ENCODE measurements at regions not wholly inside any gene's neighbourhood (a gene's known extent, or its start where the extent isn't known, plus 50 kb on each side); places are given as distances from the start of the nearest gene placed in this dataset.

DNA sequence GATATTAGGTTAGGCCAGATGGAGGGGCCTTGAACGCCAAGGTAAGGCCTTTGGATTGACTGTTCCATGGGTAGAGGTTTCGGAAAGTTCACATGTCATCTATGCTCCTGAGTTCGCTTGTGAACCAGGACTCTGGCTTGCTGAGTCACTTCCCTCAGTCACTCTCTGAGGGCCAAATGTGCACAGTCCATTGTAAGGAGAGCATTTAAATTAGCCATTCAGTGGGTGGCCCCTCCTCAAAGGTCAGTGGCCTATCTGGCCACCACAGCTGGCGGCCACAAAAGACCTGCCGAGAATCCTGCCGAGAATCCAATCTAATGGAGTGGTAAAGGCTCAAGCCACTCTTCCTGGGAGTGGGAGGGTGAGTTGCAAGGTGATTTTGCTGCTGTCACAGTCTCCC, 58.9 kb upstream of the ARAP3 start:
- H3K9me3 ChIP-seq: no peaks in the 10 kb centered on the region
- ChIA-PET CTCF (no interaction called here), POLR2A (no interaction called here)
- intact Hi-C loops (cut with micrococcal nuclease; ENCODE audit: unreplicated experiment): no loop called here
- Mint-ChIP-seq H3K36me3 (ENCODE audit: insufficient read depth, unreplicated experiment) (no peaks in the 10 kb centered on the region), H3K4me1 (ENCODE audit: low read depth, unreplicated experiment) (peaks cover 2% of the 10 kb centered on the region), H3K4me3 (ENCODE audit: unreplicated experiment) (no peak overlapping the region), H3K27me3 (ENCODE audit: insufficient read depth, unreplicated experiment) (peaks cover 6% of the 10 kb centered on the region), H3K27ac (ENCODE audit: unreplicated experiment) (no peak overlapping the region), H3K9me3 (ENCODE audit: unreplicated experiment) (no peaks in the 10 kb centered on the region)
- no peaks in the 10 kb centered on the region for H3K27me3 ChIP-seq (replicated peaks; ENCODE audit: control insufficient read depth, insufficient read depth, low read length)
- H3K36me3 ChIP-seq (ENCODE audit: control insufficient read depth, insufficient read depth, low read length): no peaks in the 10 kb centered on the region
- TF ChIP-seq, protein P1, sequence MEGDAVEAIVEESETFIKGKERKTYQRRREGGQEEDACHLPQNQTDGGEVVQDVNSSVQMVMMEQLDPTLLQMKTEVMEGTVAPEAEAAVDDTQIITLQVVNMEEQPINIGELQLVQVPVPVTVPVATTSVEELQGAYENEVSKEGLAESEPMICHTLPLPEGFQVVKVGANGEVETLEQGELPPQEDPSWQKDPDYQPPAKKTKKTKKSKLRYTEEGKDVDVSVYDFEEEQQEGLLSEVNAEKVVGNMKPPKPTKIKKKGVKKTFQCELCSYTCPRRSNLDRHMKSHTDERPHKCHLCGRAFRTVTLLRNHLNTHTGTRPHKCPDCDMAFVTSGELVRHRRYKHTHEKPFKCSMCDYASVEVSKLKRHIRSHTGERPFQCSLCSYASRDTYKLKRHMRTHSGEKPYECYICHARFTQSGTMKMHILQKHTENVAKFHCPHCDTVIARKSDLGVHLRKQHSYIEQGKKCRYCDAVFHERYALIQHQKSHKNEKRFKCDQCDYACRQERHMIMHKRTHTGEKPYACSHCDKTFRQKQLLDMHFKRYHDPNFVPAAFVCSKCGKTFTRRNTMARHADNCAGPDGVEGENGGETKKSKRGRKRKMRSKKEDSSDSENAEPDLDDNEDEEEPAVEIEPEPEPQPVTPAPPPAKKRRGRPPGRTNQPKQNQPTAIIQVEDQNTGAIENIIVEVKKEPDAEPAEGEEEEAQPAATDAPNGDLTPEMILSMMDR (IDR thresholded peaks at IDR 0.05; ENCODE audit: insufficient read depth in 1 of 2, low read depth in 1 of 2, low read length in 1 of 2, severe bottlenecking in 1 of 2, unreplicated experiment in 1 of 2): no peak
- no TSS peak for BruUV-seq (replicated peaks)
- no peak for DNase-seq
- peaks cover 13% of the 10 kb centered on the region for H3K4me1 ChIP-seq
- H3K4me3 ChIP-seq (ENCODE audit: low read depth, low read length): no peak overlapping the region

DNA sequence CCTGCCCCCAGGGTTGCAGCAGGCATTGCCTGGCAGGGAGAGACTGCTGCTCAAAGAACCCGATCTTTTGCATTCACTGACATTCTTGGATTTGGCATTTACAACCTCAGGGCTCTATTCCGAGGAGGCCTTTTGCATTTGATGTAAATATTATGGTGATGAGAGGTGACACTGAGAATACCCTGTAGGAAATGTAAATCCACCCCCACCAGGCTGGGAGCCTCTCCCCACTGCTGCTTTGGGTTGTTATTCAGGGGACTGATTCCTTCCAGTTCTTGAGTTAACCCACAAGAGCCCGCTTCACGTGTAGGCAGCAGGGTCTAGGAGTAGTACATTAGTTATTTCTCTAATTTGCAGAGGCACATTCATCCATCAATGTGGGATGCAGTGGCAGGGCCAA, 55.5 kb upstream of the ARAP3 start:
- Histone ChIP-seq H3K9me3 (no peaks in the 10 kb centered on the region), H3K4me3 (ENCODE audit: low read depth, low read length) (no peak overlapping the region), H3K4me1 (peaks cover 18% of the 10 kb centered on the region), H3K27me3 (replicated peaks; ENCODE audit: control insufficient read depth, insufficient read depth, low read length) (no peaks in the 10 kb centered on the region), H3K36me3 (ENCODE audit: control insufficient read depth, insufficient read depth, low read length) (no peaks in the 10 kb centered on the region)
- H3K27ac Mint-ChIP-seq (ENCODE audit: unreplicated experiment): no peak overlapping the region
- ChIA-PET CTCF (no interaction called here), POLR2A (no interaction called here)
- no peaks in the 10 kb centered on the region for H3K36me3 Mint-ChIP-seq (ENCODE audit: insufficient read depth, unreplicated experiment)
- no peaks in the 10 kb centered on the region for H3K9me3 Mint-ChIP-seq (ENCODE audit: unreplicated experiment)
- TF ChIP-seq, protein P1 (IDR thresholded peaks at IDR 0.05; ENCODE audit: insufficient read depth in 1 of 2, low read depth in 1 of 2, low read length in 1 of 2, severe bottlenecking in 1 of 2, unreplicated experiment in 1 of 2): no peak
- H3K4me1 Mint-ChIP-seq (ENCODE audit: low read depth, unreplicated experiment): peaks cover 14% of the 10 kb centered on the region
- intact Hi-C loops (cut with micrococcal nuclease; ENCODE audit: unreplicated experiment): loop anchor here (5.0 kb wide), 1 partner anchor 35 kb away; no protein-coding TSS in a partner anchor
- H3K27me3 Mint-ChIP-seq (ENCODE audit: insufficient read depth, unreplicated experiment): peaks cover 3% of the 10 kb centered on the region
- no peak overlapping the region for H3K4me3 Mint-ChIP-seq (ENCODE audit: unreplicated experiment)
- no TSS peak for BruUV-seq (replicated peaks)
- no peak for DNase-seq

- Mint-ChIP-seq H3K4me3 (ENCODE audit: unreplicated experiment) (no peak overlapping the region), H3K27ac (ENCODE audit: unreplicated experiment) (no peak overlapping the region), H3K27me3 (ENCODE audit: insufficient read depth, unreplicated experiment) (peaks cover 7% of the 10 kb centered on the region), H3K4me1 (ENCODE audit: low read depth, unreplicated experiment) (peaks cover 14% of the 10 kb centered on the region), H3K36me3 (ENCODE audit: insufficient read depth, unreplicated experiment) (no peaks in the 10 kb centered on the region), H3K9me3 (ENCODE audit: unreplicated experiment) (no peaks in the 10 kb centered on the region)
- ChIA-PET CTCF (no interaction called here), POLR2A (no interaction called here)
- Histone ChIP-seq H3K4me3 (ENCODE audit: low read depth, low read length) (no peak overlapping the region), H3K27me3 (replicated peaks; ENCODE audit: control insufficient read depth, insufficient read depth, low read length) (no peaks in the 10 kb centered on the region), H3K9me3 (no peaks in the 10 kb centered on the region), H3K36me3 (ENCODE audit: control insufficient read depth, insufficient read depth, low read length) (no peaks in the 10 kb centered on the region), H3K4me1 (peaks cover 18% of the 10 kb centered on the region)
- BruUV-seq (replicated peaks): no TSS peak
- TF ChIP-seq, protein P1 (IDR thresholded peaks at IDR 0.05; ENCODE audit: insufficient read depth in 1 of 2, low read depth in 1 of 2, low read length in 1 of 2, severe bottlenecking in 1 of 2, unreplicated experiment in 1 of 2): no peak
- peak; percentile 69 to 81 for DNase-seq
- intact Hi-C loops (cut with micrococcal nuclease; ENCODE audit: unreplicated experiment): loop anchor here (1.0 to 5.0 kb wide), 4 partner anchors 7 to 34 kb away; no protein-coding TSS in a partner anchor
Observed at GRCh38 chr5:141735823-141736222, 53.8 kb upstream of the ARAP3 start.
